ELR (cell line): ENCODE measurements at regions not wholly inside any gene's neighbourhood (a gene's known extent, or its start where the extent isn't known, plus 50 kb on each side); places are given as distances from the start of the nearest gene placed in this dataset.

ENCODE experiments used
- DNase-seq: peaks from one replicate; pipeline ENCODE4 v3.0.0-alpha.2; 2015; ENCODE audit warnings: low read depth

GRCh38 chr4:136078976-136079375, 1453.3 kb downstream of the PCDH18 start:
- peak; percentile 50 for DNase-seq

- DNase-seq, result no peak
Observed at GRCh38 chr4:136056748-136057147, 1475.5 kb downstream of the PCDH18 start.

- no peak for DNase-seq
Observed at GRCh38 chr4:136055360-136055759, 1476.9 kb downstream of the PCDH18 start.

GRCh38 chr4:136036744-136037143, 1495.5 kb downstream of the PCDH18 start:
- DNase-seq, result peak; percentile 61

DNA sequence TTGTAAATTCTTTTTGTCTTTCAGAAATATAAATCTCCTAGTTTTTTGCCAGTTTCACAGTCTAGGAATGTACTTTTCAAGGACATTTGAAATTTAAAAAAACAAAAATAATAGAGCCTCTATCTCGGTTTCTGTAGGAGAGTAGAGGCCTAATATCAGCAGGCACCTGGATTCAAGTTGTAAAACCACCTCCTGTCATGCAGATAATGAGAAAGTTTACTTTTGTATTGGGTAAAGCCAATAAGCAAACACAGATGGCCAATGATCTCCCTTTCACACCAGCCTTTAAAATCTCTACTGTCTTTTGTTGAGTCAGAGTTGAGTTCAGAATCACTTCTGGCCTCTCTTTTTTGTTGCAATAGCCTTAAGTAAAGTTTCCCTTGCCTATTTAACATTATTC, 1499.9 kb downstream of the PCDH18 start:
- no peak for DNase-seq

- no peak for DNase-seq
Observed at GRCh38 chr4:136025540-136025939, 1506.8 kb downstream of the PCDH18 start.

DNA sequence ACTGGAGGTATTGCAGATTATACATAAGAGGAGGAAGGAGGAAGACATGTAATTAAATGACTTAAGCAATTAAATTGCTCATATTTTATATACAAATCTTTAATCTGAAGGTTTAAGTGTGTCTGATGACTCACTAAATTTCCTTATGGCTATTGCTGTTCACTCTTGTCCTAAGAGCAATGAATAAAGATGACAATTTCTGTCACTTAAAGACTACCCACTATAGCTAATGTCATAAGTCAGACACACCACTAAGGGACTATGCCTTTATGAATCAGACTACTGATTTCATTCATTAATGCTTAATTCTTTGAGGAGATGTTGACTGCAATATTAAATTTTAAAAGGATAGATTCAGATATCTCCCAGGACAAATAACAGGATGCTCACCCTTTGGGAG, 1514.7 kb downstream of the PCDH18 start:
- no peak for DNase-seq

GRCh38 chr4:136012220-136012619, 1520.1 kb downstream of the PCDH18 start:
- DNase-seq, result no peak

- DNase-seq, result no peak
Observed at GRCh38 chr4:136009258-136009832, 1522.9 kb downstream of the PCDH18 start.

- no peak for DNase-seq
Observed at GRCh38 chr4:136007991-136008390, 1524.3 kb downstream of the PCDH18 start.

DNA sequence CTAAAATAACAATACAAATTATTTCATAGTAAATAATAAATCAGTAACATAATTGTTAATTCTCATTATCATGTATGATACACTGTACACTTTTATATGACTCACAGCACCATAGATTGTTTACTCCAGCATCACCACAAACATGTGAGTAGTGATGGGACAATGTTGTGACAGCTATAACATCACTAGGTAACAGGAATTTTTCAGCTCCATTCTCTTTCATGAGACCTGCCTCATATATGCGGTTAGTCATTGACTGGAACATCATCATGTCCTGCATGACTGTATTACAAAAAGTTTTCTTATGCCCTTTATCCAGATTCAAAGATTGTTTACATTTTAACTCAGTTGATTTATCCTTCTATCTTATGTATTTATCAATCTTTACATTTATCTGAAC, 1530.0 kb downstream of the PCDH18 start:
- peak; percentile 74 for DNase-seq

- DNase-seq, result no peak
Observed at GRCh38 chr4:136001791-136002190, 1530.5 kb downstream of the PCDH18 start.

DNA sequence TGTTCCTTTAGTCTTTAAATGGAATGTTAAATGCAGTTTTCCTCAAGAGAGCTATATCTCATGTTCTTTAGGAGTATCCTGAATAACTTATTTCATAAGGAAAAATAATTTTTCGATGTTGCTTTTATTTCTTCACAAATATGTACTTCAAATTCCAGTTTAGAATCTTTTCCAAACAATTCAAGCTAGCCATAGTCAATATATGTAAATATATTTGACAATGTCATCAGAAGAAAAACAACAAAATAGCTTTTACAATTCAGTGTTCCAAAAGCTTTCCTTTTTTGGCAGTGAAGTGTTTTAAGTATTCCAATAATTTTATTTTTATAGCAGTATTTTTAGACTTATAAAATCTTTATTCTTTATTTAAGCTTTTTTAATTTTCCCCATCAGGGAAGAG, 1532.0 kb downstream of the PCDH18 start:
- no peak for DNase-seq

GRCh38 chr4:135994360-135994759, 1537.9 kb downstream of the PCDH18 start:
- DNase-seq, result no peak

GRCh38 chr4:135976860-135977259, 1555.4 kb downstream of the PCDH18 start:
- DNase-seq, result no peak

DNA sequence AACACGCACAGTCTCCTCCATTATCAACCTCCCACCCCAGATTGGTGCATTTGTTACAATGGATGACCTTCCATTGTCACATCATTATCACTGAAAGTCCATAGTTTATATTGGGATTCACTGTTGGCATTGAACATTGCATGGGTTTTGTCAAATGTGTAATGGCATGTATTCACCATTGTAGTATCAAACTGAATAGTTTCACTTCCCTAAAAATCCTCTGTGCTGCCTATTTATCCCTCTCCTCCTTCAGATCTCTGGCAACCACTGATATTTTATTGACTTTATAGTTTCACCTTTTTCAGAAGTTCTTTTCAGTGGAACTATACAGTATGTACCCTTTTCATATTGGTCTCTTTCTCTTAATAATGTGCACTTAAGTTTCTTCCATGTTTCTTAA, 1565.4 kb downstream of the PCDH18 start:
- DNase-seq, result no peak

DNA sequence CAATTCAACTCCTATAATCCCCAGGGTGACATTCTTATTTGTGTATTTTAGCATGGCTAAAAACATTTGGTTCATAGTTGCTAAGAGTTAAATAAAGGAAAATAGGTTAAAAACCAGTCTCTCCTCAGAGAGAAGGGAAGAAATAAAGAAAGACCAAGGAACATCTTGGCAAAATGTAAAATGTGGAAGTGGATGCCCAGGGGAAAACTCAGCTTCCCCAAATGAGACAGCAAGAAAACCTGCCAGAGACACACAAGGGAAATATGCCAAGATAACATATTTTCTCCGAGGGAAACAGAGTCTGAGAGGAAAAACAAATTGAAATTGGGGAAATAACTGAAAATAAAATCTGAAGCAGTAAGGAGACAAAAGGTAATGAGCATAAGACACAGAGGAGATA, 1569.3 kb downstream of the PCDH18 start:
- DNase-seq, result no peak

GRCh38 chr4:135949931-135950330, 1582.4 kb downstream of the PCDH18 start:
- DNase-seq, result no peak

- DNase-seq, result no peak
Observed at GRCh38 chr4:135948797-135949196, 1583.5 kb downstream of the PCDH18 start.

DNA sequence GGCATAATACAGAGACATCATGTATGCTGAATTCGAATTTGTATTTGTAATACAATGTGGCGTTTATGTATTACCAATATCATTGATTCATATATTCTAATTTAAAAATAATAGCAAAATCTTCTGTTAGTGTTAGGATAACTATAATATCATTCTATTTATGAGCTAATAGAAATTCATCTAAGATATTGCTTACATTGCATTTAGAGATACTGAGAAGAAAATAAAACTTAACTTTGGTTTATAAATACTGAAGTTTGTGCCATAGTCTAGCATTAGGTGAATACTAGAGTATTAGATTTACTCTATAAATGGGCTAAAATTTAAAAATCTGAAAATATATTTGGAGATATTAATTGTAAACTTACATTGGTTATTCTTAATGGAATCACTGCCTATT, 1590.6 kb downstream of the PCDH18 start:
- no peak for DNase-seq

- DNase-seq, result no peak
Observed at GRCh38 chr4:135934026-135934425, 1598.3 kb downstream of the PCDH18 start.

DNA sequence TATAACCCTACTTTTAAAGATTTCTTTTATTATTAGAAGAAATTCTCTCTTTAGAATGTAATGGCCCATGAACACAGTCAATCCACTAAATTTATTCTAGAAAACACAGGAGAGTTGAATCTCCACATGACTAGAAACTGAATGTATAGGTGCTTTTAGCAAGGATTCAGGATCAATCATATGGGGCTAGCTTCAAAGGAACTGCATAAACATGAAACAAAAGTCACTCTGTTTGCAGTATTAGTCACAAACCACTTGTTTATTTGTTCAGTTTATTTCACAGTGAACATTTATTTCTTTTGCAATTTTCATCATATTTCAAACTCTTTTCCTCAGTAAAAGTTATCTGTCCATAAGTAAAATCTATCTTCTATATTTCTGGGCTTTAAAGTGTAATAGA, 1604.6 kb downstream of the PCDH18 start:
- peak; percentile 63 for DNase-seq

DNA sequence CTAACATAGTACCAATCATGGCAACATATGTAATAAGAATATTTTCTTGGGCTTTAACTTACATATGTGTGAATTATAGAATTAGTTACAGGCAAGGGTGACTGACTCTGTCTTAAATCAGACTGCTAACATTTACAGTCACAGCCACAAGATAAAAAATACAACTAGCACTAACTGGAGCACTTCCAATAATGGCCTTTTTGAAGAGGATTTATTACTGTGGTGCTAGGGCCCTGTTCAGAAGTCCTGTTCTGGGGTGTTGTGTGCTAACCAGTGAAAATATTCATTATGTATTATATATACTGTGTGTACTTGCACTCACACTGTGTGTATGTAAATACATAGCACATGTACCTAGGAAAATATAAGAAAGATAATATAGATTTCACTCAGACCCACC, 1611.2 kb downstream of the PCDH18 start:
- no peak for DNase-seq

- peak; percentile 66 for DNase-seq
Observed at GRCh38 chr4:135917011-135917410, 1615.3 kb downstream of the PCDH18 start.

DNA sequence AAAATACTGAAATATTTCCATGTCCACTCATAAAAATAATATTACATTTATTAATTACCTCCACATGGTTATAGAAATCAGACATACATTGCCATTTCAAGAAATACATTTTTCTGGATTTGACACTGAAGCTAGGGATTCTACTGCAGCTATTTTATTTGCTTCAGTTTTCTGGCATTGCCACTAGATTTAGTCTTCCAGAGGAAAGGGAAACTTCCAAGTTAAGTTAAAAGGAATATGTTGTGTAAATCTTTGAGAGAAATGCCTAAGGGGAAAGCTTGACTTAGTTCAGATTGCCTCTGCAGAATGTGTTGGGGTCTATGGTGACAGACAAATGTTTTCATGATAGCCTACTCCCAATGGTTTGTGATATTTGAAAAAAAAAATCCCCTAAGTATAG, 1631.3 kb downstream of the PCDH18 start:
- no peak for DNase-seq
